ENCODE measurements at regions not wholly inside any gene's neighbourhood (a gene's known extent, or its start where the extent isn't known, plus 50 kb on each side); places are given as distances from the start of the nearest gene placed in this dataset.

GRCh38 chr10:3932597-3933375 is 147.8 kb upstream of the KLF6 start:
- H3K27ac ChIP-seq (ENCODE audit: insufficient read depth, low read depth, low read length) = no peak overlapping the region
- peaks cover 34% of the 10 kb centered on the region for H3K4me1 ChIP-seq (ENCODE audit: control insufficient read depth, extremely low read depth, insufficient read depth, low read length)
- TF ChIP-seq EZH2 (IDR thresholded peaks at IDR 0.05; ENCODE audit: borderline replicate concordance, low read depth, low read length, severe bottlenecking) = no peak
- H3K9me3 ChIP-seq (replicated peaks; ENCODE audit: control insufficient read depth, insufficient read depth, low read length) = no peaks in the 10 kb centered on the region
- FAIRE-seq = no peak
- H3K4me2 ChIP-seq (ENCODE audit: insufficient read depth, low read length) = no peak overlapping the region
- H3K9me1 ChIP-seq (replicated peaks; ENCODE audit: control insufficient read depth, extremely low read depth, insufficient read depth, low read length) = no peaks in the 10 kb centered on the region
- no peaks in the 10 kb centered on the region for H4K20me1 ChIP-seq (replicated peaks; ENCODE audit: control insufficient read depth, extremely low read depth, insufficient read depth, low read length)
- H3K27me3 ChIP-seq (ENCODE audit: control insufficient read depth in 2 of 2, insufficient read depth in 2 of 2, low read length in 2 of 2) = no peaks in the 10 kb centered on the region
- no peak overlapping the region for H2AFZ ChIP-seq (ENCODE audit: low read depth, low read length)
- dilution Hi-C loops (cut with MboI; ENCODE audit: extremely low pct_ligation_motif_present, low sequenced_read_pairs) (no loop called here), intact Hi-C loops (cut with micrococcal nuclease) (no loop called here)
- no peak for DNase-seq (ENCODE audit: low read depth, low spot score)
- H3K36me3 ChIP-seq (ENCODE audit: control insufficient read depth in 2 of 2, extremely low read depth in 1 of 2, insufficient read depth in 2 of 2, low read length in 2 of 2) = no peaks in the 10 kb centered on the region
- ChIA-PET POLR2A (no interaction called here), CTCF (no interaction called here)
- H3K4me3 ChIP-seq (replicated peaks in 1 of 3; ENCODE audit: insufficient read depth in 1 of 3, low read depth in 1 of 3, low read length in 3 of 3) = no peak overlapping the region
- no peaks in the 10 kb centered on the region for H3K79me2 ChIP-seq (ENCODE audit: control insufficient read depth, insufficient read depth, low read length)
- no TSS peak for BruUV-seq (replicated peaks)
- H3K9ac ChIP-seq (replicated peaks; ENCODE audit: extremely low read depth, insufficient read depth, low read length) = no peak overlapping the region

GRCh38 chr10:3931901-3932300 is 146.9 kb upstream of the KLF6 start:
- no peak for TF ChIP-seq FOS (IDR thresholded peaks at IDR 0.05; ENCODE audit: borderline replicate concordance, insufficient read depth, low read length)
- TF ChIP-seq CTCF (IDR thresholded peaks at IDR 0.05; ENCODE audit: extremely low read depth in 1 of 2, insufficient read depth in 1 of 2, low read depth in 1 of 2, low read length in 2 of 2) = no peak
- no peak for TF ChIP-seq JUN (IDR thresholded peaks at IDR 0.05; ENCODE audit: borderline replicate concordance, insufficient read depth, insufficient read length, low read depth)
- TF ChIP-seq POLR2A (IDR thresholded peaks at IDR 0.05; ENCODE audit: low read depth, low read length) = no peak
- TF ChIP-seq MAX (IDR thresholded peaks at IDR 0.05; ENCODE audit: insufficient read depth, insufficient read length) = no peak
- no peak for TF ChIP-seq EZH2 (IDR thresholded peaks at IDR 0.05; ENCODE audit: borderline replicate concordance, low read depth, low read length, severe bottlenecking)
- no peak for TF ChIP-seq GATA2 (IDR thresholded peaks at IDR 0.05; ENCODE audit: insufficient read depth, insufficient read length, low read depth, low read length)
- no peak for TF ChIP-seq POLR2AphosphoS5 (IDR thresholded peaks at IDR 0.05; ENCODE audit: insufficient read depth, low read depth, low read length)
- TF ChIP-seq MYC (IDR thresholded peaks at IDR 0.05; ENCODE audit: low read depth, low read length) = no peak
- no peak for FAIRE-seq
- dilution Hi-C loops (cut with MboI; ENCODE audit: extremely low pct_ligation_motif_present, low sequenced_read_pairs) = no loop called here
- H3K79me2 ChIP-seq (ENCODE audit: control insufficient read depth, insufficient read depth, low read length) = no peaks in the 10 kb centered on the region
- no peak overlapping the region for H3K4me2 ChIP-seq (ENCODE audit: insufficient read depth, low read length)
- no peak overlapping the region for H3K9ac ChIP-seq (replicated peaks; ENCODE audit: extremely low read depth, insufficient read depth, low read length)
- CTCF ChIA-PET = interaction anchor here (0.7 to 1.5 kb wide), 2 partner anchors 150 to 738 kb away, joined by 3 read pairs; no protein-coding TSS in a partner anchor
- H3K36me3 ChIP-seq (ENCODE audit: control insufficient read depth in 2 of 2, extremely low read depth in 1 of 2, insufficient read depth in 2 of 2, low read length in 2 of 2) = no peaks in the 10 kb centered on the region
- no peaks in the 10 kb centered on the region for H4K20me1 ChIP-seq (replicated peaks; ENCODE audit: control insufficient read depth, extremely low read depth, insufficient read depth, low read length)
- peaks cover 34% of the 10 kb centered on the region for H3K4me1 ChIP-seq (ENCODE audit: control insufficient read depth, extremely low read depth, insufficient read depth, low read length)
- H3K9me1 ChIP-seq (replicated peaks; ENCODE audit: control insufficient read depth, extremely low read depth, insufficient read depth, low read length) = no peaks in the 10 kb centered on the region
- DNase-seq (ENCODE audit: low read depth, low spot score) = no peak
- no peak overlapping the region for H2AFZ ChIP-seq (ENCODE audit: low read depth, low read length)
- no peaks in the 10 kb centered on the region for H3K27me3 ChIP-seq (ENCODE audit: control insufficient read depth in 2 of 2, insufficient read depth in 2 of 2, low read length in 2 of 2)
- H3K4me3 ChIP-seq (replicated peaks in 1 of 3; ENCODE audit: insufficient read depth in 1 of 3, low read depth in 1 of 3, low read length in 3 of 3) = no peak overlapping the region
- intact Hi-C loops (cut with micrococcal nuclease) = no loop called here
- BruUV-seq (replicated peaks) = no TSS peak
- H3K9me3 ChIP-seq (replicated peaks; ENCODE audit: control insufficient read depth, insufficient read depth, low read length) = no peaks in the 10 kb centered on the region
- no peak overlapping the region for H3K27ac ChIP-seq (ENCODE audit: insufficient read depth, low read depth, low read length)
- POLR2A ChIA-PET = interaction anchor here (0.8 kb wide), 1 partner anchor 147 kb away, joined by 3 read pairs; the partner anchor contains the start of gene KLF6
